Epidermal melanocyte (primary cell): ENCODE measurements at regions not wholly inside any gene's neighbourhood (a gene's known extent, or its start where the extent isn't known, plus 50 kb on each side); places are given as distances from the start of the nearest gene placed in this dataset.

ENCODE experiments used
- DNase-seq: peaks from one replicate; pipeline ENCODE4 v3.0.0; 2011; ENCODE audit warnings: low spot score; ENCODE audit not compliant: insufficient read length

GRCh38 chr4:133891011-133891410 lies 310.6 kb downstream of the PABPC4L start:
- no peak for DNase-seq

DNA sequence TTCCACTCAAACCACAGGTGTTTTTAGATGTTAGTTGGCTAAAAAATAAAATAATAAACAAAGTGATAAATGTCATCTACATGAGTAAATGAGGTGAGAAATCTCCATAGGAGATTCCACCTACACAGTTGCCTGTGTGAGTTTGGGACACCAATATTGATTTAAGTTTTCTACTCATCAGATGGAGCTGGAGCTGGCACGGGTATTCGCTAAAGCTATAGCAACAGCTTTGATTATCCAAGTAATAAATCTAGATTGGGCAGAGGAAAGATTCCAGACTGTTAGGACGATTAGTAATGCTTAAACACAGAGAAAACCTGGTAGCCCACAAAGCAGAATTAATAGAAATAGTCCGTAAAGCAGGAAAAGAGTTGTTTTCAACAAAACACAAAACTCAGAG lies 313.9 kb downstream of the PABPC4L start:
- no peak for DNase-seq

- DNase-seq = no peak
Measured at GRCh38 chr4:133869486-133869885, 332.1 kb downstream of the PABPC4L start.

GRCh38 chr4:133868856-133869255 lies 332.7 kb downstream of the PABPC4L start:
- DNase-seq = no peak

DNA sequence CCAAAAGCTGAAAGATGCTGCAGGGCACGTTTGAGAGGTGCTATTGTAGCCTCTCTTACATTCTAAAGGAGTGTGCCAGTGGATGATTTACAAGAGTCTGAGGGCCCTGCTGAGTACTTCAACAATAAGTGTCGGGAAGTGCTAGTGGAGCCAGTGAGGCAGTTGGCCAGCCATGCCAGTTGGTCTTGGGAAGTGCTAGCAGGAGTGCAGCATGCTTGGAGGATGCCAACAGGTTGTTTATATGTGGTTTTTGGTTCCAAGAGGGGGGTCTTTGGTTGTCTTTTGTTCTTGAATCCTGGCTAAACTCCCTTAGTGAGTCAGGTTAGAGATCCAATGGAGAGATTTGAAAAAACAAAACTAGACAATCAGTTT lies 335.3 kb downstream of the PABPC4L start:
- no peak for DNase-seq

DNA sequence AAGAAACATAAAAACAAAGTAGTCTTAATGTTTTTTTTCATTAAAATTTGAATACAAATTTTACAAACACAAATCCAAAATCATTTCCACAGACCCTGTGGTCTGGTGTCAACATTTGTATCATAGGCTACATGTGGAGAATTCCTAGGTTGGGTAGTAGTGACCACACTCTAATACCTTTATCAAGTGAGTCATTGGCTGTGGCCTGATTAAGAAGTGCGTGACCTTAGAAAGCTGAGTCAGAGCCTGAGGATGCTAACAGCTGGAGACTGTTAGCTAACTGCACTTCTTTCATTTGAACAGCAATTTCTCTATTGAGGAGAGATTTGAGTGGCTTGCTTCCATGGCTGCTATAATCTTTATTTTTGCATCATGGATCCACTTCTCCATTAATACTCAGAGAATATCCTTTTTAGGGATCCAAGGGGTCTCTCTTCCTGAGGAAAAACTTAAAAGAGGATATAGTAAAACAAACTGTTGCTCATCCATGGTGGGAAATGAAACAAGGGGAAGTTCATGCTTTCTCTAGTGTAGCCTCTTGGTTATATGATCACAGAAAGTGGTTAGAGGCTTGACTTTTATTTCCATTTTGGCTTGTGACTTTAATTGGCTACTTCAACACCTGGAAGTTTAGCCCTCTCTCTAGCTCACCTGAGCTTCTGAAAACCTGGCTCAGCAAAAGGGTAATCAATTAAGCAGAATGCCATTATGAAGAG lies 335.8 kb downstream of the PABPC4L start:
- DNase-seq = no peak

DNA sequence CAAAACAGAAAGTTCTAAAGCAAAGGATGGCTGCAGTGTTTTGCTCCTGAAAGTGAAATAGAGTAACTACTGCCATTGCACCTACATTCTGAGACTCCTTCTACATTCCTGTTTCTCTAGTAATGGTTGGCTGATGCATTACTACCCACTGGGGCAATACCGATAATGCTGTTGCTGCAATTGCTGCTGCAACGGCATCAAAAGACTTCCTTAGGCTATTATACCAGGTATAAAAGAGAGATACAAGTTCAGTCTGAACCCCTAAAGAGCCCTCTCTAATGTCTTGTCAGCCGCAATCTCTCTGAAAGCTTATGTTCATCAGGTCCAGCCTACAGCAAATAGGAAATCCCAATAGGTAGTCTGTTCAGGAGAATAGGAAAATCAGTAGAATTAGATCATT lies 338.4 kb downstream of the PABPC4L start:
- DNase-seq = no peak

DNA sequence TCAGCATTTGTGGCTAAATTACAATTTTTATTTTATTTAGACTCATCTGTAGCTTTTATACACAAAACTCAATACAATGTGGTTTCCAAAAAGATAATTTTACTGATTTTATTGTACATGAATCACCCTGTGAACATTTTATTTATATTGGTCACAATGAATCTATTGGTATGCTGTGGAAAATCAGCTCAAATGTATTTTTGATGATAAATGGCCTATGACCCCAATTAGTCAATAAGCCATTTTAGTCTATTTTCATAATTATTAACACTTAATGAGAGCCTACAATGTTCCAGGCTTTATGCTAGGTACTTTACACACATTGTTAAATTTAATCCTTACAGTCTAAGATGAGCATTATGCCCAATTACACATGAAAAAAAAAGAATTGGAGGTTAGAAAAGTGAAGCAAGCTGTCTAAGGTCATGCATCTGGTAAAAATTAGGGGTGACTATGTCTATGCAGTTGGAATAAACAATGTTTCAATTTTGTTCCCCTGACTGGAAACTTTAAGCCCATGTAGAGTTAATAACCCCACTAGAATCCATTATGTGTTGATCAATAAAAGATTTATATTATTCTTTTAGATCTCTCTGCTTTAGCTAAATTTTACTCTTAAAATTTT lies 344.7 kb downstream of the PABPC4L start:
- no peak for DNase-seq

- DNase-seq = no peak
Measured at GRCh38 chr4:133855001-133855400, 346.6 kb downstream of the PABPC4L start.

GRCh38 chr4:133839326-133839725 lies 362.3 kb downstream of the PABPC4L start:
- DNase-seq = no peak

DNA sequence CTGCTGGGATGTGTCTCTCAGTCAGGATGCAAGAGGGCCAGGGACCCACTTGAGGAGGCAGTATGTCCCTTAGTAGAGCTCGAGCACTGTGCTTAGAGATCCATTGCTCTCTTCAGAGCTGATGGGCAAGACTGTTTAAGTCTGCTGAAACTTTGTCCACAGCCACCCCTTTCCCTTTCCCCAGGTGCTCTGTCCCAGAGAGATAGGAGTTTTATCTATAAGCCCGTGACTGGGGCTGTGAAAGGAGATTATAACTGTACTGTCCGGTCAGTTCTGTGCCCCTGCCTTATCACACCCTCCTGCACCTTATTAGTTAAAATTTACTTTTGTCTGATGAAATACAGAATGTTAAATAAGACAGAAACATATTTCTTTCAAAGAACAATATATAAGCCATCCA lies 378.4 kb downstream of the PABPC4L start:
- no peak for DNase-seq

DNA sequence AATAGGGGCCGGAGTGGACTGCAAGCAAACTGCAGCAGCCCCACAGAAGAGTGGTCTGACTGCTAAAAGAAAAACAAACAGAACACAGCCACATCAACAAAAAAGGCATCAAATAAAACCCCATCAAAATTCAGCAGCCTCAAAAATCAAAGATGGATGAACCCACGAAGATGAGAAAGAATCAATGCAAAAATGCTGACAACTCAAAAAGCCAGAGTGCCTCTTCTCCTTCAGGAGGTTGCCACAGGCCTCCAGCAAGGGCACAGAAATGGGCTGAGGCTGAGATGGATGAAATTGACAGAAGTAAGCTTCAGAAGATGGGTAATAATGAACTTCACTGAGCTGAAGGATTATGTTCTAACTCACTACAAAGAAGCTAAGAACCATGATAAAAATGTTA lies 388.6 kb downstream of the PABPC4L start:
- no peak for DNase-seq

- DNase-seq = no peak
Measured at GRCh38 chr4:133812236-133812635, 389.4 kb downstream of the PABPC4L start.

DNA sequence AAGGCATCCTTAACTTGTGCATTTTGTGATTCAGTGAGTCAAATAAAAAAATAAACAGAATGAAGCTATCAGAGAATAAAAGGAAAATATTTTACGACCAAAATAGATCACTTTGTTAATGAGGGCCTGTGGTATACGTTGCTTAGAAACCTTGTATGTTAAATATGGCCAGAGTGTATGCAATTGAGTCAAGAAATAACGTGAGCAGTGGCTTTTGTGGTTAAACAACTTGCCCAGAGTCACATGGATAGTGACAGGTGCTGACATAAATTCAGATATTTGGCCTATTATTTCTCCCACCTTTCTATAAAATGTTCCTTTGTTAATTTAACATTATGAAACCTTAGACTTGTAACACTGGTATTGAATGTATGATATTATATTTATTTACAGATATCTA lies 393.4 kb downstream of the PABPC4L start:
- DNase-seq = no peak

GRCh38 chr4:133803341-133803740 lies 398.2 kb downstream of the PABPC4L start:
- no peak for DNase-seq

- DNase-seq = no peak
Measured at GRCh38 chr4:133802359-133803140, 399.0 kb downstream of the PABPC4L start.

DNA sequence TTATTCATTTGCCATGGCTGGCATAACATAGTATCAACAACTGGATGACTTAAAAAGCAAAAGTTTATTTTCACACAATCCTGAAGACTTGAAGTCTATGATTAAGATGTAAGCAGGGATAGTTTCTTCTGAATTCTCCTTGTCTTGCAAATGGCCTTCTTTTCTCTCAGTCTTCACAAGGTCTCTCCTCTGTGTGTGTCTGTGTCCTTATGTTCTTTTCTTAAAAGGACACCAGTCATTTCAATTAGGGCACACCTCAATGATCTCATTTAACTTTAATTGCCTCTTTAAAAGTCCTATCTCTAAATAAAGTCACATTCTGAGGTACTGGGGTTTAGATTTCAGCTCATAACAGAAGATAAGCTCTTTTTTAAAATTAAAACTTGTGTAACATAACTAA lies 399.7 kb downstream of the PABPC4L start:
- no peak for DNase-seq

DNA sequence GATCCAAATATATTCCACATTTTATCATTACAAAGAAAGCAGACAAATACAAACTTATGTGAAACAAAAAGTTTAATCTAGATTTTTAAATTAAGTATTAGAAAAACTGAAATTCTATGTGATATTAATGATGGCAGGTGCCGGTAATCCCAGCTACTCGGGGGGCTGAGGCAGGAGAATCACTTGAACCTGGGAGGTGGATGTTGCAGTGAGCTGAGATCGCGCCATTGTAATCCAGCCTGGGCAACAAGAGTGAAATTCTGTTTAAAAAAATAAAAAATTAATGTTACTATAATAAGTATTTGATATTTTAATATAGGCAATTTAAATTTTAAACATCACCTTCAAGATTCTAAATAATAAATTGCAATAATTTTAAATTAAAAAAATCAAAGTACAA lies 400.6 kb downstream of the PABPC4L start:
- DNase-seq = no peak

DNA sequence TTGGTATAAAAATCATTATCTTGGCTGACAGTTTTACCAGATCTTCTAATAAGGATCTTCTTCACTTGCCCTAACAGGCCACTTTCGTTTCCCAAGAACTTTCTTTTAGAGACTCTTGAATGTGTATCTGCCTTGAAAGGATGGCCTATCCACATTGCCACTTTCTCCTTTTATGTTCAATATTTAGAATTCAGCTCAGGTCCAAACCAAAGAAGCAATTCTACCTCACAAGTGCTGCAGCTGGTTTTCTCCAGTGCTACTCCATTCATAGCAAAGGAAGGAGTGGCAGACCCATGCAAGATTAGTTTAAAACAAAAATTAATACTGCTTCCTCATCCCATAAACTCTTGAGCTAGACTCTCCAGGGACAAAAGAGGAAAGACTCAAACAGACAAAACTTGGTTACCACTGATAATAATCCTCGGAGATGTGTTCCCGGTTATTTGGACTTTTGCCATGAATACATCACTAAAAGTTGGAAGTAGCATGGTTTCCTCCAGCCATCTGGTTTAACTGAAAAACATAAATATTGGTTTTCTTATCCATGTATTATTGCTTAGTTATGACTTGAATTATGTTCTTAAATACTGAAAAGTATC lies 401.8 kb downstream of the PABPC4L start:
- DNase-seq = no peak

GRCh38 chr4:133777661-133778060 lies 423.9 kb downstream of the PABPC4L start:
- DNase-seq = no peak

GRCh38 chr4:133776961-133777360 lies 424.6 kb downstream of the PABPC4L start:
- DNase-seq = no peak

GRCh38 chr4:133776503-133776902 lies 425.1 kb downstream of the PABPC4L start:
- no peak for DNase-seq
